WTC11 (cell line): ENCODE measurements at regions not wholly inside any gene's neighbourhood (a gene's known extent, or its start where the extent isn't known, plus 50 kb on each side); places are given as distances from the start of the nearest gene placed in this dataset.

Experiments
- ATAC-seq: fragments of 200-7000 bp; cut with Tn5 transposase; 2 replicates; pipeline ENCODE4 v1.10.0; 2021; ENCODE audit warnings: mild to moderate bottlenecking, moderate library complexity
- CTCF ChIA-PET: fragments of 300-600 bp; sonication (Branson Sonifier 250); formaldehyde crosslinking; loops from one replicate; lab custom pipeline; 2021; ENCODE audit warnings: antibody characterized with exemption; lab: Charles Lee
- POLR2A ChIA-PET: fragments of 350-600 bp; sonication (Branson Sonifier 250); formaldehyde crosslinking; loops from one replicate; lab custom pipeline; 2021; ENCODE audit warnings: antibody characterized with exemption; lab: Charles Lee
- DNase-seq: peaks from one replicate; pipeline ENCODE4 v3.0.0; 2021; ENCODE audit warnings: low spot score
- H3K27ac Mint-ChIP-seq: 2 replicates; pipeline ENCODE4 v1.8.0; 2021; ENCODE audit warnings: mixed read lengths
- H3K27me3 Mint-ChIP-seq: 2 replicates; pipeline ENCODE4 v1.8.0; 2021; ENCODE audit warnings: low read depth, mild to moderate bottlenecking, moderate library complexity, mixed read lengths
- H3K36me3 Mint-ChIP-seq: 2 replicates; pipeline ENCODE4 v1.8.0; 2021; ENCODE audit warnings: mixed read lengths
- H3K4me1 Mint-ChIP-seq: 2 replicates; pipeline ENCODE4 v1.8.0; 2022; ENCODE audit warnings: mixed read lengths
- H3K4me3 Mint-ChIP-seq: 2 replicates; pipeline ENCODE4 v1.8.0; 2021; ENCODE audit warnings: mild to moderate bottlenecking, moderate library complexity, mixed read lengths
- H3K9me3 Mint-ChIP-seq: 2 replicates; pipeline ENCODE4 v1.8.0; 2021; ENCODE audit warnings: mixed read lengths
- ATF1 ChIP-seq: sonication (generic); formaldehyde crosslinking; IDR thresholded peaks from 2 replicates; pipeline ENCODE4 v1.8.1; 2023; ENCODE audit warnings: mild to moderate bottlenecking, moderate library complexity, missing genetic modification reagents
- EMX1 ChIP-seq: fragments of 250-450 bp; sonication (Bioruptor Pico); IDR thresholded peaks from 2 replicates; pipeline ENCODE4 v1.8.0; 2021; ENCODE audit warnings: mild to moderate bottlenecking
- ETV6 ChIP-seq: sonication (generic); formaldehyde crosslinking; IDR thresholded peaks from 2 replicates; pipeline ENCODE4 v1.8.1; 2022; ENCODE audit warnings: mild to moderate bottlenecking, missing genetic modification reagents
- FOXK1 ChIP-seq: sonication (generic); formaldehyde crosslinking; IDR thresholded peaks from 2 replicates; pipeline ENCODE4 v1.8.0; 2022; ENCODE audit warnings: mild to moderate bottlenecking, moderate library complexity, missing genetic modification reagents
- GRHL2 ChIP-seq: fragments of 250-450 bp; sonication (Bioruptor Pico); IDR thresholded peaks from 2 replicates; pipeline ENCODE4 v1.8.0; 2022; ENCODE audit warnings: mild to moderate bottlenecking, moderate library complexity; ENCODE audit not compliant: insufficient replicate concordance, severe bottlenecking
- NFATC4 ChIP-seq: fragments of 250-450 bp; sonication (Bioruptor Pico); IDR thresholded peaks from 2 replicates; pipeline ENCODE4 v1.9.0; 2021; ENCODE audit warnings: mild to moderate bottlenecking
- NFYB ChIP-seq: sonication (generic); formaldehyde crosslinking; conservative IDR thresholded peaks from 2 replicates; pipeline ENCODE4 v1.8.0; 2022; ENCODE audit warnings: low read depth, missing genetic modification reagents
- SMAD4 ChIP-seq: sonication (generic); formaldehyde crosslinking; IDR thresholded peaks from 2 replicates; pipeline ENCODE4 v1.8.0; 2022; ENCODE audit warnings: mild to moderate bottlenecking, missing genetic modification reagents
- ZNF263 ChIP-seq: sonication (generic); formaldehyde crosslinking; IDR thresholded peaks from 2 replicates; pipeline ENCODE4 v1.8.1; 2022; ENCODE audit warnings: low read depth, mild to moderate bottlenecking, moderate library complexity, missing genetic modification reagents
- TF ChIP-seq, protein P1 (sequence below): sonication (generic); formaldehyde crosslinking; IDR thresholded peaks from 2 replicates; pipeline ENCODE4 v1.8.0; 2022; ENCODE audit warnings: mild to moderate bottlenecking, missing genetic modification reagents
- TF ChIP-seq, protein P2 (sequence below): fragments of 250-450 bp; sonication (Bioruptor Pico); IDR thresholded peaks from 2 replicates; pipeline ENCODE4 v1.9.0; 2021; ENCODE audit warnings: mild to moderate bottlenecking, borderline replicate concordance
- TF ChIP-seq, protein P3 (sequence below): fragments of 250-450 bp; sonication (Bioruptor Pico); IDR thresholded peaks from 2 replicates; pipeline ENCODE4 v1.9.0; 2021; ENCODE audit warnings: moderate library complexity, mild to moderate bottlenecking, inconsistent platforms, borderline replicate concordance
- TF ChIP-seq, protein P4 (sequence below): sonication (generic); formaldehyde crosslinking; IDR thresholded peaks from 2 replicates; pipeline ENCODE4 v1.8.0; 2022; ENCODE audit warnings: mild to moderate bottlenecking, missing genetic modification reagents

DNA sequence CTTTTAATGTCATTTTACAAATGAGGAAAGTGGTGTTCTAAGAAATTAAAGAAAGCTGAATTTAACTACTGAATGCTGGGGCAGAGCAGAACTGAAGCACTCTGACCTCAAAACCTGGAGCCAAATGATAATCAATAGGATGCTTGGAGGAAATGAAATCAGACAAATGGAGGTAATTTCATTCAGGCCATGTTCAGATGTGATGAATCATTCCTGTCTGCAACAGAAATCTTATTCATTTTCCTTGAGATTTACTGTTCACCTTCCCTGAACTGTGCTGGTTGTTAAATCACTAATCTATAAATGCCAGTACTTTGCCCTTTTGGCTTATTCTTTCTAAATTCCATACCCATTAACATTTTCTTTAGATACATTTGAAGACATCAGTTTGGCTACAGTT is 85.6 kb upstream of the SNX7 start:
- ATAC-seq (no peak), DNase-seq (no peak)
- H3K9me3 Mint-ChIP-seq = peaks cover 4% of the 10 kb centered on the region; the same call in 1 of the 2 replicates
- no peaks in the 10 kb centered on the region for H3K36me3 Mint-ChIP-seq
- H3K4me1 Mint-ChIP-seq = no peaks in the 10 kb centered on the region
- POLR2A ChIA-PET = no interaction called here
- no peaks in the 10 kb centered on the region for H3K27me3 Mint-ChIP-seq
- TF ChIP-seq, protein P1, sequence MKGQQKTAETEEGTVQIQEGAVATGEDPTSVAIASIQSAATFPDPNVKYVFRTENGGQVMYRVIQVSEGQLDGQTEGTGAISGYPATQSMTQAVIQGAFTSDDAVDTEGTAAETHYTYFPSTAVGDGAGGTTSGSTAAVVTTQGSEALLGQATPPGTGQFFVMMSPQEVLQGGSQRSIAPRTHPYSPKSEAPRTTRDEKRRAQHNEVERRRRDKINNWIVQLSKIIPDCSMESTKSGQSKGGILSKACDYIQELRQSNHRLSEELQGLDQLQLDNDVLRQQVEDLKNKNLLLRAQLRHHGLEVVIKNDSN (CRISPR knock-in tag) = no peak
- TF ChIP-seq FOXK1 (CRISPR knock-in tag) = no peak
- TF ChIP-seq, protein P2, sequence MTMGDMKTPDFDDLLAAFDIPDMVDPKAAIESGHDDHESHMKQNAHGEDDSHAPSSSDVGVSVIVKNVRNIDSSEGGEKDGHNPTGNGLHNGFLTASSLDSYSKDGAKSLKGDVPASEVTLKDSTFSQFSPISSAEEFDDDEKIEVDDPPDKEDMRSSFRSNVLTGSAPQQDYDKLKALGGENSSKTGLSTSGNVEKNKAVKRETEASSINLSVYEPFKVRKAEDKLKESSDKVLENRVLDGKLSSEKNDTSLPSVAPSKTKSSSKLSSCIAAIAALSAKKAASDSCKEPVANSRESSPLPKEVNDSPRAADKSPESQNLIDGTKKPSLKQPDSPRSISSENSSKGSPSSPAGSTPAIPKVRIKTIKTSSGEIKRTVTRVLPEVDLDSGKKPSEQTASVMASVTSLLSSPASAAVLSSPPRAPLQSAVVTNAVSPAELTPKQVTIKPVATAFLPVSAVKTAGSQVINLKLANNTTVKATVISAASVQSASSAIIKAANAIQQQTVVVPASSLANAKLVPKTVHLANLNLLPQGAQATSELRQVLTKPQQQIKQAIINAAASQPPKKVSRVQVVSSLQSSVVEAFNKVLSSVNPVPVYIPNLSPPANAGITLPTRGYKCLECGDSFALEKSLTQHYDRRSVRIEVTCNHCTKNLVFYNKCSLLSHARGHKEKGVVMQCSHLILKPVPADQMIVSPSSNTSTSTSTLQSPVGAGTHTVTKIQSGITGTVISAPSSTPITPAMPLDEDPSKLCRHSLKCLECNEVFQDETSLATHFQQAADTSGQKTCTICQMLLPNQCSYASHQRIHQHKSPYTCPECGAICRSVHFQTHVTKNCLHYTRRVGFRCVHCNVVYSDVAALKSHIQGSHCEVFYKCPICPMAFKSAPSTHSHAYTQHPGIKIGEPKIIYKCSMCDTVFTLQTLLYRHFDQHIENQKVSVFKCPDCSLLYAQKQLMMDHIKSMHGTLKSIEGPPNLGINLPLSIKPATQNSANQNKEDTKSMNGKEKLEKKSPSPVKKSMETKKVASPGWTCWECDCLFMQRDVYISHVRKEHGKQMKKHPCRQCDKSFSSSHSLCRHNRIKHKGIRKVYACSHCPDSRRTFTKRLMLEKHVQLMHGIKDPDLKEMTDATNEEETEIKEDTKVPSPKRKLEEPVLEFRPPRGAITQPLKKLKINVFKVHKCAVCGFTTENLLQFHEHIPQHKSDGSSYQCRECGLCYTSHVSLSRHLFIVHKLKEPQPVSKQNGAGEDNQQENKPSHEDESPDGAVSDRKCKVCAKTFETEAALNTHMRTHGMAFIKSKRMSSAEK (CRISPR knock-in tag) = no peak
- no peak for TF ChIP-seq ATF1 (CRISPR knock-in tag)
- TF ChIP-seq ETV6 (CRISPR knock-in tag) = no peak
- TF ChIP-seq NFATC4 = no peak
- no peak for TF ChIP-seq NFYB
- TF ChIP-seq, protein P3, sequence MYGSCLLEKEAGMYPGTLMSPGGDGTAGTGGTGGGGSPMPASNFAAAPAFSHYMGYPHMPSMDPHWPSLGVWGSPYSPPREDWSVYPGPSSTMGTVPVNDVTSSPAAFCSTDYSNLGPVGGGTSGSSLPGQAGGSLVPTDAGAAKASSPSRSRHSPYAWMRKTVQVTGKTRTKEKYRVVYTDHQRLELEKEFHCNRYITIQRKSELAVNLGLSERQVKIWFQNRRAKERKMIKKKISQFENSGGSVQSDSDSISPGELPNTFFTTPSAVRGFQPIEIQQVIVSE (CRISPR knock-in tag) = no peak
- no peak for TF ChIP-seq ZNF263 (CRISPR knock-in tag)
- TF ChIP-seq SMAD4 (CRISPR knock-in tag) = no peak
- CTCF ChIA-PET = no interaction called here
- H3K27ac Mint-ChIP-seq = no peak overlapping the region
- no peak overlapping the region for H3K4me3 Mint-ChIP-seq

DNA sequence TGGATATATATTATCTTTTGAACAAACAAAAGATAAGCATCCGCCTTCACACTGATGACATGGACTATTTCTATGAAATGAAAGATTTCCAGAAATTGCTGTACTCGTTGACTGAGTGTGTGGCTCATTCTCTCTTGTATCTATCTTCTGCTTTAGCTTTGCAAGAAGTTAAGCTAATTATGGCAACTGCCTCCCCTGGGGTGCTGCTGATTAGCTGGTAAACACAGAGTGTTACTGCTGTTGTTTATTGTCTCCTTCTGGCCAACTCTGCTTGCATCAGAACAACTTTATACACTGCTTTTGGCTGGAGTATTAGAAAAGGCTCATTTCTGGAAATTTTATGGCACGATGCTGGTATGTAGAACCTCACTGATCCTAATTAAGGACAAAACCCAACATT is 95.6 kb upstream of the SNX7 start:
- H3K27me3 Mint-ChIP-seq = no peaks in the 10 kb centered on the region; the same call in 1 of the 2 replicates
- ATAC-seq = peak; percentile 69
- peaks cover 30% of the 10 kb centered on the region for H3K36me3 Mint-ChIP-seq
- H3K9me3 Mint-ChIP-seq = peaks cover 36% of the 10 kb centered on the region
- ChIA-PET POLR2A (no interaction called here), CTCF (no interaction called here)
- H3K4me3 Mint-ChIP-seq = no peak overlapping the region
- no peak overlapping the region for H3K27ac Mint-ChIP-seq
- peaks cover 13% of the 10 kb centered on the region for H3K4me1 Mint-ChIP-seq
- no peak for TF ChIP-seq GRHL2 (CRISPR knock-in tag)
- TF ChIP-seq, protein P4, sequence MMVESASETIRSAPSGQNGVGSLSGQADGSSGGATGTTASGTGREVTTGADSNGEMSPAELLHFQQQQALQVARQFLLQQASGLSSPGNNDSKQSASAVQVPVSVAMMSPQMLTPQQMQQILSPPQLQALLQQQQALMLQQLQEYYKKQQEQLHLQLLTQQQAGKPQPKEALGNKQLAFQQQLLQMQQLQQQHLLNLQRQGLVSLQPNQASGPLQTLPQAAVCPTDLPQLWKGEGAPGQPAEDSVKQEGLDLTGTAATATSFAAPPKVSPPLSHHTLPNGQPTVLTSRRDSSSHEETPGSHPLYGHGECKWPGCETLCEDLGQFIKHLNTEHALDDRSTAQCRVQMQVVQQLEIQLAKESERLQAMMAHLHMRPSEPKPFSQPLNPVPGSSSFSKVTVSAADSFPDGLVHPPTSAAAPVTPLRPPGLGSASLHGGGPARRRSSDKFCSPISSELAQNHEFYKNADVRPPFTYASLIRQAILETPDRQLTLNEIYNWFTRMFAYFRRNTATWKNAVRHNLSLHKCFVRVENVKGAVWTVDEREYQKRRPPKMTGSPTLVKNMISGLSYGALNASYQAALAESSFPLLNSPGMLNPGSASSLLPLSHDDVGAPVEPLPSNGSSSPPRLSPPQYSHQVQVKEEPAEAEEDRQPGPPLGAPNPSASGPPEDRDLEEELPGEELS (CRISPR knock-in tag) = peak; percentile 63; the same call in 1 of the 2 replicates
- no peak for TF ChIP-seq EMX1 (CRISPR knock-in tag)
- no peak for TF ChIP-seq ZNF263 (CRISPR knock-in tag)
- TF ChIP-seq, protein P2 (CRISPR knock-in tag) = no peak
- no peak for DNase-seq
